ENCODE measurements at regions not wholly inside any gene's neighbourhood (a gene's known extent, or its start where the extent isn't known, plus 50 kb on each side); places are given as distances from the start of the nearest gene placed in this dataset.

GRCh38 chr2:144307711-144308110 is 212.2 kb downstream of the ZEB2 start:
- TF ChIP-seq POLR2A (IDR thresholded peaks at IDR 0.05; ENCODE audit: low read depth, low read length) (no peak), POLR2AphosphoS5 (IDR thresholded peaks at IDR 0.05; ENCODE audit: low read depth, low read length) (no peak)
